ENCODE measurements at regions not wholly inside any gene's neighbourhood (a gene's known extent, or its start where the extent isn't known, plus 50 kb on each side); places are given as distances from the start of the nearest gene placed in this dataset.
"Not testable (repeated sequence)": the region's sequence is repeated elsewhere in the genome, so short reads cannot be mapped to it uniquely, and the experiment has no call there.

- no peak for DNase-seq
Observed at GRCh38 chr4:111435986-111436744, 709.1 kb upstream of the FAM241A start.

- DNase-seq, result no peak
Observed at GRCh38 chr4:111441687-111442086, 703.6 kb upstream of the FAM241A start.

GRCh38 chr4:111444836-111445235 lies 700.4 kb upstream of the FAM241A start:
- DNase-seq, result not testable (repeated sequence)

- no peak for DNase-seq
Observed at GRCh38 chr4:111449657-111450056, 695.6 kb upstream of the FAM241A start.

GRCh38 chr4:111450867-111451266 lies 694.4 kb upstream of the FAM241A start:
- peak; percentile 19 for DNase-seq

GRCh38 chr4:111453216-111453615 lies 692.0 kb upstream of the FAM241A start:
- DNase-seq, result no peak

GRCh38 chr4:111454961-111455360 lies 690.3 kb upstream of the FAM241A start:
- no peak for DNase-seq

GRCh38 chr4:111464251-111465045 lies 680.8 kb upstream of the FAM241A start:
- DNase-seq, result peak; percentile 44

GRCh38 chr4:111466811-111467604 lies 678.2 kb upstream of the FAM241A start:
- peak; percentile 24 for DNase-seq

GRCh38 chr4:111475001-111475400 lies 670.3 kb upstream of the FAM241A start:
- peak; percentile 21 for DNase-seq

- DNase-seq, result no peak
Observed at GRCh38 chr4:111475666-111476065, 669.6 kb upstream of the FAM241A start.

- no peak for DNase-seq
Observed at GRCh38 chr4:111480510-111480909, 664.7 kb upstream of the FAM241A start.

- no peak for DNase-seq
Observed at GRCh38 chr4:111483375-111484169, 661.7 kb upstream of the FAM241A start.

- DNase-seq, result no peak
Observed at GRCh38 chr4:111492496-111492895, 652.8 kb upstream of the FAM241A start.

- DNase-seq, result peak; percentile 34
Observed at GRCh38 chr4:111494471-111494870, 650.8 kb upstream of the FAM241A start.

- DNase-seq, result peak; percentile 27
Observed at GRCh38 chr4:111494971-111495370, 650.3 kb upstream of the FAM241A start.

- DNase-seq, result no peak
Observed at GRCh38 chr4:111499291-111499690, 646.0 kb upstream of the FAM241A start.

GRCh38 chr4:111499706-111500105 lies 645.5 kb upstream of the FAM241A start:
- DNase-seq, result no peak

GRCh38 chr4:111500858-111501257 lies 644.4 kb upstream of the FAM241A start:
- no peak for DNase-seq

- no peak for DNase-seq
Observed at GRCh38 chr4:111501946-111502345, 643.3 kb upstream of the FAM241A start.

GRCh38 chr4:111502626-111503025 lies 642.6 kb upstream of the FAM241A start:
- no peak for DNase-seq

- DNase-seq, result peak; percentile 66
Observed at GRCh38 chr4:111506706-111507105, 638.5 kb upstream of the FAM241A start.
